EL (cell line): ENCODE measurements at regions not wholly inside any gene's neighbourhood (a gene's known extent, or its start where the extent isn't known, plus 50 kb on each side); places are given as distances from the start of the nearest gene placed in this dataset.
A peak's percentile ranks its signal among the peaks of the same experiment; 100 is the strongest.
"Not testable (repeated sequence)": the region's sequence is repeated elsewhere in the genome, so short reads cannot be mapped to it uniquely, and the experiment has no call there.

Source experiments
- DNase-seq: peaks from one replicate; pipeline ENCODE4 v3.0.0-alpha.2; 2016

DNA sequence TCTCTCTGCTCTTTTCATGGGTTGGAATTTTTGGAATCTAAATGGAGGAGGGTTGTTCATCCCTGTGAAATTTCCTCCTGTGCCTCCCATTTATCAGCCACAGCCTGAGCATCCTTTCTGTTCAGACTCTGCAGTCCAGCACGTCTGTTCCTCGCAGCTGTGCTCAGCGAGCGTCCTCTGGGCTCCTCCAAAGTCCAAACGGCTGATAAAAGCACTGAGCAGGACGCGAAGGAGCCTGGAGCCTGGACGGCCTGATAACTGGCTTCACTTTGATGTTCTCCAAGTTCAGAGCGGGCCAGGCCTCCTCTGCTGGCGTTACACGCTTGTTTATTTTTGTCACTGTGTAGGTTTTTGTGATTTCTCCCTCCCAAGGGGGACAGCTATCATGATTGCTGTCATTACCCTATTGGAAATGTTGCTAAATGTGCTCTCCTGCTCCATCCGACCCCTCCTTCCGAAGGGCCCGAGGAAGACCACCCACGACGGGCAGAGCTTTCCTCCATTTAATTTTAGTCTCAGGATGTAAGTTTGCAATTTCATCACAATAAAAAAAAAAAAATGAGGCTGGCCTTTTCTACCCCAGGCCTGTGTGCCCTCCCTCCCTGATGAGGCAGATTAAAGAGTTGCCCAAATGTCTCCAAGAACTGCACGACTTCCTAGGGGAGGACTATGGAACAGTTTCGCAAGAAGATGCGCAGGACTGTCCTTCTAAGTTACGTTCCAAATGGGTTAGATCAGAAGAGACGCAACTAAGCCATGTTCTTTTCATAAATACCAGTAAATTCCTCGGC, 290.5 kb upstream of the FOXF1 start:
- peak; percentile 56 for DNase-seq

DNA sequence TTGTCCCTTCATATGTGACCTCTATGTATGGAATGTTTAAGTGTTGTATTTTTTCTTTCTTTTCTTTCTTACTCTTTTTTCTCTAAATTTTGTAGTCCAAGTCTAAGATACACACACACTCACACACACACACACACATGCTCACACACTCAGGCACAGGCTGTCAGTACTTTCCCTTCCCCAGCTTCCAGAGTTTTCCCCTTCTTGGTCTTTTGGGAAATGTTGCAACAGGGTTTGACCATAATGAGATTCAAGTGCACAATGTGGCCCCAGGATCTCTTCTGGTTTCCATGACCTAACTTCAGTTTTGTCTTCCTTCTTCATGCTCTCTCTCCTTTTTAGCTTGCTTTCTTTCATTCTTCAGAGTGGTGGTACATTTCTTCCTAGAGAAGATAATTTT, 289.8 kb upstream of the FOXF1 start:
- no peak for DNase-seq

DNA sequence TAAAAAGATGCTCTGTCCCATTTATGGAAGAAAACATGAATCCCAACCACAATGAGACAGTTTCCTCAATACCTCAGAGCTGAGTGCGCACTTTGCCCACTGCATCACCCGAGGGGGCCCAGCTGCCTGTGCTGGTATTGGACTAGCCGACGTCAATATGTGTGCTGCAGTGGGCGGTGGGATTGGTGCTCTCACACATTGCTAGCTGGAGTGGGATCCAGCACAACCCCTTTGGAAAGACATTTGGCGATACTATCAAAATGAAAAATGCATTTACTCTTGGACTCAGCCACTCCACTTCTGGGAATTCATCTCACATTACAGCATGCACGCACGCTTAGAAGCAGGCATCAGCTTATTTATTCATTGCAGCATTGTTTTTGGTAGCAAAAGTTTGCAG, 289.2 kb upstream of the FOXF1 start:
- no peak for DNase-seq

- DNase-seq = peak; percentile 60
Measured at GRCh38 chr16:86222547-86222946, 287.8 kb upstream of the FOXF1 start.

DNA sequence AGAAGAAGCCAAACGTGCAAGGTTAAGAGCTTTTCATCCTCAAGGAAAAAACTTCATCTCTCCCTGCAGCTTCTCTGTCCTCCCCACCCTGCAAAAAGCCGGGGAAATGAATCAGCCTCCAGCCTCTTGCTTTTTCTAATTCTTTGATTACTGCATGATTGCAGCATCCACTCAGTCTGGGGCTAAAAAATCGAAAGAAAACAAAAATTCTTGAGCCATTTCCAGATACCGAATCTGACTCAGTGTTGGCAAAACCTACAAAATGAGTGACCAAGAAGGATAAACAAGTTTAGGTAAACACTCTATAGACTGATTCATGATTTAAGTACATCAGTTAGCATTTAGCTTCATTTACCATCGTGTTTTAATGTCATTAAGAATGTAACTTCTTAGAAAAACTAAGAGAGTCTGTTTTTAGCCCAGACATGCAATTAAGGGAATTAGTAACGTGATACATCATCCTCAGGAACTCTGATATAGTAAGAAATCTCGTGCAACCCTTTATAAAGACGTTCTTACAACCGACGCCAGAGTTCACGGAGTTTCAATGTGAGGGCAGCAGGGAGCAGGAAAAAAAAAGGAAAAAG, 287.3 kb upstream of the FOXF1 start:
- DNase-seq = peak; percentile 87

- DNase-seq = no peak
Measured at GRCh38 chr16:86224126-86224525, 286.2 kb upstream of the FOXF1 start.

- no peak for DNase-seq
Measured at GRCh38 chr16:86224629-86225028, 285.7 kb upstream of the FOXF1 start.

- no peak for DNase-seq
Measured at GRCh38 chr16:86225905-86226371, 284.4 kb upstream of the FOXF1 start.

DNA sequence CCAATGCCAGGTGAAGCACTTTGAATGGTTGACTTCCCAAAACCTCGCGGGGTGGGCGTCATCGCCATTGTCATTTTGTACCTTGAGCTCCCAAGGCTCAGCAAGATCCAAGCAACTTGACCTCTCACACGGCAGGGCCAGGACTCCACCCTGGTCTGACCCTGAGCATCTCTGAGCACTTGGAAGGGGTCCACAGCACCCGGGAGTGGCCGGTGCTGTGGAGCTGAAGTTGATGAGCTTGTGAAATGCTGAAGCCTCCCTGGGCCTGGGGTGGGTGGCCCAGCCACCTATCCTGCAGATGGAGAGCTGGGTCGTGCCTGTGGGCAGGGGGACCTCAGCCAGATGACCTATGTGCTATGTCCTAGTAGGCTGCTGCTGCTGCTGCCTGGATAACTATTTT, 283.3 kb upstream of the FOXF1 start:
- no peak for DNase-seq

- DNase-seq = peak; percentile 45
Measured at GRCh38 chr16:86227801-86228200, 282.5 kb upstream of the FOXF1 start.

GRCh38 chr16:86228713-86229112, 281.6 kb upstream of the FOXF1 start:
- DNase-seq = no peak

DNA sequence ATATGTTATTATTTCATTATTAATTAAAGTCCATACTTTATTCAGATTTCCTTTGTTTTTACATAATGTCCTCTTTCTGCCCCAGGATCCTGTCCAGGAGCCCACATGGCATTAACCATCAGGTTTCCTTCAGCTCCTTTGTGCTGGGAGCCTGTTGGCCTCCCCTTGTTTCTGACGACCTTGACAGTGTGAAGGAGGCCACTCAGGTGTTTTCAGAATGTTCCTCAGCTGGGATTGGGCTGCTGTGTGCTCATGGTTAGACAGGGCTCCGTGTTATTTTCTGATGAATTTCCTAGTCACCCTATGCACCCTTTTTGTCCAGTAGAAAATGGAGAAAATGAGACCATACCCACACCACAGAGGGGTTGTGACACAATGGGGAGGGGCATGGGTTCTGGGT, 281.0 kb upstream of the FOXF1 start:
- DNase-seq = no peak

GRCh38 chr16:86229866-86230656, 280.3 kb upstream of the FOXF1 start:
- no peak for DNase-seq

DNA sequence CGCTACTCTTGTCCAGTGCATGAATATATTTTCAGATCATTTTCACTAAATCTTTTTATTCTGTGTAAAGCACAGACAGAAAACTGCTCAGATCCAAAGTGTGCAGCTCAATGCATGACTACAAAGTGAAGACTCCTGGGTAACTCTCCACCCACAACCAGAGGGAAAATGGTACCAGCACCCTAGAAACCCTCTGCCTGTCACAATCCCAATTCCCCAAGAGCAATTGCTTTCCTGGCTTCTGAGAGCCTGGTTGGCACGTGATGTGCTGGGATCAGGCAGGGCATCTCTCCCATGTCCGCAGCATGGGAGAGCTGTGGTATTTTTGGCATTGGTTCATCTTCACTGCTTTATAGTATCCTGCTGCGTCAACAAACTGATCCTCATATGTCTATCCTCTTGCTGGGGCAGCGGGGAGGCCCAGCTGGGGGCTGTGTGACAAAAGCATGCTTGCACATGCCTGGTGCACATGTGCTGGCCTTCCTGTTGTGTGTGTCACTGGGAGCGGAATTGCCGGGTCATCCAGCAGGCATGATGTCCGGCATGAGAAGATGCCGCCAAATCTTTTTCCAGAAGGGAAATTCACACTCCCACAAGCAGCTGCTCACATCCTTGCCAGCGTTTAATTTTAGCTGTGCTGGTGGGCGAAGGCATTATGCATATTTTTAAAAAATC, 278.9 kb upstream of the FOXF1 start:
- no peak for DNase-seq

GRCh38 chr16:86231996-86232350, 278.4 kb upstream of the FOXF1 start:
- no peak for DNase-seq

- no peak for DNase-seq
Measured at GRCh38 chr16:86232496-86232895, 277.8 kb upstream of the FOXF1 start.

GRCh38 chr16:86233506-86233905, 276.8 kb upstream of the FOXF1 start:
- DNase-seq = not testable (repeated sequence)

DNA sequence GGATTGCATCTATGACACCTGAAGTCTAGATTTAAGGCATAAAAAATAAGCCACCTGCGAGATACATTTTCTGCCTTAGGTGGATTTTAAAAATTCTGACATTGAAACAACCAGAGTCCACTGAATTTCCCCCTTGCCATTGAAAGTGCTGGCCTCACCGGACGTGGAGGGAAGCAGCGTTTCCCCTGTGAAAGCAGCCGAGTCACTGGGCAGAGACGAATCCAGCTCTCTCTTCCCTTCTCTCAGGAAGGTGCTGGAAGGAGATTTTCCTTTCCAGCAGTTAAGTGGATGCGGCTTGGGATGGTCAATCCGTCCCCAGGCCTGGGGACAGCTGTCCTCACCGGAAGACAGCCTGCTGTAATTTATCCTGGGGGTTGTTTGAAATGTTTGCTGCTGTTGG, 270.9 kb upstream of the FOXF1 start:
- no peak for DNase-seq

GRCh38 chr16:86240716-86241363, 269.5 kb upstream of the FOXF1 start:
- no peak for DNase-seq

DNA sequence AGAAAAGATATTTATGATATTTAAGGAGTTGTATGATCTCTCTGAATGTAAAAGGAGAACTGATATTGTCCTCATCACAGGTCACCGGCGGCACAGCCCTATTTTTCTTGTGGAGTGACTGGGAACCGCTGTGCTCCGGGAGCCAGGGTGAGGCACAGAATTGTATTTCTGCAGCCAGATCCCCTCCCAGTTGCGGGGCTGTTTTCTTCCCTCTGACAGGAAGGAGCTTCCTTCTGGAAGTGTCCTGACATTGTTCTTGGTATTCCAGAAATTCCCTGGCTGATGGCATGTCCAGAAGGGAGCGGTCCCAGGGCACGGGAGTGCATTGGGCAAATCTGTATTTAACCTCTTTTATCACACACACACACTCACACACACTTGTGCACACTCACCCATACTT, 268.6 kb upstream of the FOXF1 start:
- DNase-seq = no peak

GRCh38 chr16:86242244-86243122, 267.8 kb upstream of the FOXF1 start:
- DNase-seq = no peak

DNA sequence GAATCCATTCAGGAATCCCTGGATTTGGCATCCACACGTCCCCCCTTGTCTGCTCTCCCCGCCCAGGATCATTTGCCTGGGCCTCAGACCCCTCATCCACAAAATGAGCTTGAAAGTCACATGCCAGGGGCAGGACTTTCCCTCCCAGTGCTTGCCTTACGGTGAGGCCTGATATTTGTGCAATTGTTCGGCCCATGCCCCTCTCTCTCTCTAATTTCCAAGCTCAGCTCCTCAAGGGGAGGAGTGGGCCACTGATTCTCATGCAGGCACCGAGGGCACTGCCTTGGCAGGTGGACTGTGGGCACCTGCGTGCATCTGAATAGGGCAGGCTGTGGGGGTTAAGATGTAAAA, 267.2 kb upstream of the FOXF1 start:
- DNase-seq = no peak
